ENCODE measurements at regions not wholly inside any gene's neighbourhood (a gene's known extent, or its start where the extent isn't known, plus 50 kb on each side); places are given as distances from the start of the nearest gene placed in this dataset.
A peak's percentile ranks its signal among the peaks of the same experiment; 100 is the strongest.

DNA sequence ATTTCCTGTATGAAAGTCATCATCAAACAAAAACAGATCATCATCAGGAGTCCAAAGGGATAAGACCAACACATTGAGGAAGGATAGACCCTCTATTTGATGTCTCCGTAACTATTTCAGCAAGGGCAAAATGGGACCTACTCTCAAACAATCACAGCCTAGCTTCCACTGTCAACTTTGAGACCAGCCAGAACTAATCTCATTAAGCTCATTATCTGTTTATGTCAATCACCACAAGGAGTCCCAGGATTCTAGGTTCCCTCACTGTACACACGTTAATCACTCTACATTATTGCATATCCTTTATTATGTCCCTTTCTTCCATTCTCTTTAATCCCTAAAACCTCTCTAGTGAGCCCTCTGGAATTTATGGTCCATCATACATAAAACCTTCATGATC is 370.3 kb upstream of the LINC00305 start:
- DNase-seq, result no peak

DNA sequence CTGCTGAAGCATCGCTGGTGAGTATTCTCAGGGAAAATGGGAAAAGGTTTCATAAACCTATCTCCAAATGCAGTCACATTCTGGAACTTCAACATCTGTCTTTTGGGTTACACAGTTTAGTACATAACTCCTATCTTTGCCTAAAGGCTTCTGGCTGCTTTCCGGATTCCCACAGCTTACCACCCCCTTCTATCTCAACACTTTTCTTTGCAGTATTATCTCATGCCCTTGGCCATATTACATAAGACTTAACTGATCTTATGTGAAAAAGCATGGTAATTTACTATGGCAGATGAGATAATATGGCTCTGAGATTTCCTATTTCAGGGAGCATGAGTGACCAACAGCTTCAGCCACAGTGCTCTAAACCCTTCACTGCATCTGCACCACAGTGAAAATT is 369.3 kb upstream of the LINC00305 start:
- no peak for DNase-seq

DNA sequence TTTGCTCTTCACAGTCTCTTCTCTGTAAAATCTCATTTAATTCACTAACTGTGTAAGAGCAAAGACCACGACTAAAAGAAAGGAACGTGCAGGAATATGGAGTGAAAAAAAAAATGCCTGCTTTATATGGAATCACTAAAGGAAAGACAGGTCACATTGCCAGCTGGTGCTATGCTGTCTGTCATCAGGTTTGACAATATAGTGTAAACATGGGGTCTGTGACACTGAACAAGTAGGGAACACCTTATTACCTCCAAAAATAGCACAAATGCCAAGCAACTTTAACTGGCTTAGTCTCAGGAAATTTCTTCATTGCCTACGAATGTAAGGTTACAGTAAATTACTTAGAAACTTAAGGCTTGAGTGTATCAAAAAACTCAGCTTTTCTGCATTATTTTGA is 364.5 kb upstream of the LINC00305 start:
- DNase-seq, result no peak

DNA sequence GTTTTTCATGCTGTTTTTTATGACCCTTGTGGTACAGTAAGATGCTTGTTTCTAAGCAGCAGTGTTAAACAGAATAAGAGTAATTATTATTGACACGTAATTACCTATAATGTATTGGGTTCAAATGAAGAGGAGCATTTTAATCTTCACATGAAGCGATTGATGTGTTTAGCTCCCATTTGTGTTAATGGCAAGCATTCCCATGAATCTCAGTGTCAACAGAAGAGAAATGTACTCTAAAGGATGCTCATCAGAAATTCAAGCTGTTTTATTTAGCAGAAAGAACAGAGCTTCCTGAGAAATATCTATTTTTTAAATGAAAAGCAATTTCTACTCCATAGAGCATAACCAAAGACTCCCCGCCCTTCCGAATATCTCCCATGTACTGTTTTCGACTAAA is 341.3 kb upstream of the LINC00305 start:
- no peak for DNase-seq

DNA sequence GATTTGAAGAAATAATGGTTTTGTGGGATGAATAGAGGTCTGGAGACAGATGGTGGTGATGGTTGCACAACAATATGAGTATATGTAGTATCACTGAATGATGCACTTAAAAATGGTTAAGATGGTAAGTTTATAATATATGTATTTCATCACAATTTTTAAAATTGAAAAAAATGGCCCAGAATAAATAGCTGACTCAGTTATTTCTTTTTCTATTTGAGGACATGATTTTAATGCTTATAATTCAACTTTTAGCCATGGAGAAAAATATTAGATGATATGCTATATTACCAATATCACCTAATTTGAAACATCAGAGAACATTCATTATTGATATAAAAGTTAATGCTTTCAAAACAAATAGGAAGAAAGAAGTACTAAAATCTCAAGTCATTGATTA is 339.8 kb upstream of the LINC00305 start:
- no peak for DNase-seq

DNA sequence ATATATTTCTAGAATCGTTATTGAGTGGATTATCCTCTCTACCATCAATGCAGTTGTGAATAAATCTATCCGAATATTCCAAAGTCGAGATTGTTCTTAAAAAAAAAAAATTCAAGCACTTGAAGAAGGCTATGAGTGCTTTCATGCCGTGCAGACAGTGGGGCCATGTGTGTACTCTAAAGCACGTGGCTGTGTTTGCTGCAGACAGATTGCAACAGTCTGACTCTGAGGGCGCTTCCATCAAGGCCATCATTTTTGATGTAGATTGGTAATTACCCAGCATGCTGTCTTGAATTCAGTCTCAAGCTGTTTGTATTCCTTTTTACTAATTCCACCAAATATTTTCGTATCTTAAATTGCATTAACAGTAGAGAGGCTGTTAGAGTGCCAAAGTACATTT is 325.9 kb upstream of the LINC00305 start:
- peak; percentile 7 for DNase-seq

DNA sequence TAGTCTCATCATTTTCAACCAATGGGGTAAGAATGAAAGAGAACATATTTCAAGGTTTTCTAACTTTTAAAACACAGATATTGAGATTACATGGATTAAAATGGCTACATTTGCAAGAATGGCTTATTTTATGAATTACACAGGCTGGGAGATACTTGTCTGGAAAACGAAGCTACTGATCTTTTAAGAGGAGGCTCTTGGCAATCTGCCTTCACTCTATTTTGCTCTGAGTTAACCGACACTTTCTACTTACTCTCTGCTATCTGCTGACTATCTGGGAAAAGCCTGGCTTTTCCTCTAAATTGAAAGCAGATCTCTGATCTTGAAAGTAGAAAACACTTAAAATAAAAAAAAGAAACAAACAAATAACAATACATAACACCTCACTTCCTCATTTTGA is 325.4 kb upstream of the LINC00305 start:
- peak; percentile 7 for DNase-seq

DNA sequence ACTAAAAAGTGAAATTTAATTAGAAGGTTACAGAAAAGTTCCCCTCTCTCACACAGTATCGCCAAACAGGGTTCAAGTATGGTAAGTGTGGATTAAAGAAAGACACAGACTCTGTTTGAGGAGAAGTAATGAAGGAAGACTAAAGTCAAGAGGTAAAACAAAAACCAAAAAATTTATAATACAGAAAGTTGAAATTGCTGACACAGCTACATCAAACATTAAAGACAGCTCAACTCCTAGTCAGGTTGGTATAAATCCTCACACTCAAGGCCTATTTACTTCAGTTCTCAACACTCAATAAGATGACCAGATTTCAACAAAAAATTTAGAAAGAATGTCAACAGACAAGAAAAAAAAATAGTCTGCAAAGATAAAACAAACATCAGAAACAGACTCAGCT is 300.5 kb upstream of the LINC00305 start:
- DNase-seq, result no peak

DNA sequence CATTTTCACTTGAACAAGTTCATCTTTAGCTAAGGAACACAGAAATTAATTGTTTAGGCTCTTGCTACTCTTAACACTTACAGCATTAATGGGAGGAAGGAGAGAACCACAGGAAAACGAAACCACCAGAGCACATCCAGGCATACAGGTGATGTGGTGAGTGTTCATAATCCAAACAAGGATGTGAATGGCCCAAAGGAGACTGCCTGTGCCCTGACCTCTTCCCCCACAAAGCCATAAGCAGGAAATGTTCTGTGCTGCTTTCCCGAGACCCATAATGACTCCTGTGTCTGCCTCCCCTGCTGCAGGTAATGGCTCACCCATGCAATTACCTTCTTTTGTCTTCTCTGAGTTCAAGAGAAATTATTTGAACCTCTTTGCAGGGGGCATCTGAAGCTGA is 295.9 kb upstream of the LINC00305 start:
- no peak for DNase-seq

DNA sequence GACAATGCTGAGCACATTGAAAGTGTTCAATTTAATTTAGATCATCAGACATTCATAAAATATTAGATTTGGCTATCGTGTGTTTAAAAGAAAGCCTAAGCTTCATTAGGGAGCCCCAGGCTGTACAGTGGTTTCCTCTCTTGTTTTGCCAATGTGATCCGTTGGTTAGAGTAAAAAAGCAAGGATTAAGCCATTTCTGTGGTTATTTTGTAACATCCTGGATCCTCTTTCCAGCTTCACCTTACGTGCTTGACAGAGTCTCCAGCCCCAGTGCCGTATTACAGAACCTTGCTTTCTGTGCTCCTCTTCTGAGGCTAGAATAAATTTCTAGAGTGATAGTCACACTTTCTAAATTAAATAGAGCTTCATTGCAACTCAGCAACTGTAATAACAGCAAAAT is 289.3 kb upstream of the LINC00305 start:
- DNase-seq, result no peak

DNA sequence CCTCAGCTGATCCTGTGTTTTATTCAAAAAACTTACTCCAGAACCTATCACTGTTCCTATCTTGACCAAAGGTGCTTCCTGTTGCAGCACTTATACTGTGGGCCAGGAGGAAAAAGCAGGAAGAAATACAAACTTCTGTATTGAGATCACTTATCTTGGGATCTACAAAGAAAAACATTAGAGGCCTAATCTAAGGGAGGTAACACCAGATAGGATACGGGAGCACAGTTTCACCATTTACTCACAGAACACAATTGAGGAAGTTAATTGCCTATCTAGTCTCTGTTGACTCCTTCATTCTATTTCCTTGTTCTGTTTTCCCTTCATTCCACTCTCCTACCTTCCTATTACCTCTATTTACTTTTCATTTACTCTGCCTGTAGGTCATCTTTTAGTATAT is 287.2 kb upstream of the LINC00305 start:
- no peak for DNase-seq

DNA sequence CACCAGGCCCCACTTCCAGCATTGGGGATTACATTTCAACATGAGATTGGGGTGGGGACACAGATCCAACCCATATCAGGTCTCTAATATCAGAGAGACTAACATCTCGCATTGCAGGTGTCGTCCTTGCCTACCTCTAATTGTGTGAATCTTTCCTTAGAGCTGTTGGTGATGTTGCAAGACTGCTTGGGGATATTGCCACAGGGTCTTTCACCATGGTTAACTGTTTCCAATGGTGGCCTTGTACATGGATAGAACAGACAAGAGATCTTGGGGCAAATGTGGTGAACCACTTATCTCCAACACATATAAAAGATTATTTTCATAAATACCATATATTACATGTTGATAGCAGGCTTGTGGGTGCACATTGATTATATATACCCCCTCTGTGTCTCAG is 270.3 kb upstream of the LINC00305 start:
- DNase-seq, result no peak

DNA sequence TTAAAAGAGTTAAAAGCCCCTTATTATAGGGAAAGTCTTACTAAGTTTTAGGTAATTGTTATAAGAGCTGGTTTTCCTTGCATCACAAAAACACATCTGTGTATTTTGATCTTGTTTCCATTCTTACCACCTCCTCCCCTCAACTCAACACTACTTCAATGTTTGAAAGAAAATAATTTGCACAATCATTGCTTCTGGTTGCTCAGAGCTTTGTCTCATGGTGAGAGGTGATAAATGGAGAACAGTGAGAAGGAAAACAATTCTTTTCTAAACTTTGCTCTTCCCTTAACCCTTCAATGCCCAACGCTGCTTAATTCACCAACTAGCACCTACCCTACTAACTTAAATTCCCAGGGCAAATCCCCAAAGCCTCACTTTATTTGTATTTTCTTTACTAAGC is 268.1 kb upstream of the LINC00305 start:
- DNase-seq, result no peak

DNA sequence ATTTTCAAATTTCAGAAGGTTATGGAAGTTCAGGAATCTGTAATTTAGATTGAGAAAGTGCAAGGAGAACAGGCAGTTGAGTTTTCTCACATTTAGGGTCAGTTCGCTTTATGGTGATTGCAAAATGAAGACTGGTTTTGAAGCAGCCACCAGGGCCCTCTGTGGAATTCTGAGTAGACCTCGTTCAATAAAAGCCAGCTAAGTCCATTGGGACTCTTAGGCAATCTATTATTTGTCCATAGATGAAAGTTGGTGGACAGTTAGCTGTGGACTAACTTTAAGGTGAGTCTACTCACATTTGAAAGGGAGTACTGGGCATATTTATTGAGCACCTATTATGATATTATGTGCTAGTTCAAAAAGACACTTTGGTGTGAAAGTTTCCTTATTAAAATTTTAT is 266.3 kb upstream of the LINC00305 start:
- no peak for DNase-seq

DNA sequence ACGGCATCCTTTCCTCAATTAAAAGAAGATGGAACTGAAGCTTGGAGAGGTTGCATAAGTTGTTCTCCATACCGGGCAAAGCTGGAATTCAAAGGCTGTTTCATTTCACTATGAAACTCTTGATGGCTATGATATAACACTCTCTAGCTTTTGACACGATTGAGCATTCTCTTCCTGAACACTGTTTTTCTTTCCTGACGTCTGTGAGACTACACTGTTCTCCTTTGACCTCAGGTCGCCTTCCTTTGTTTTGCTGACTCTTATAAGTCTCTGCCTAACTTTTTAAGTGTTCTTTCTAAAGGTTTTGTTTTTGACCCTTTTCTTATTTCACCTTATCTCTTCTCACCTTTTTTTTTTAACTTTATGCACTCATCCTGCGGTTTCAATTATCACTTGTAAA is 261.8 kb upstream of the LINC00305 start:
- DNase-seq, result no peak

DNA sequence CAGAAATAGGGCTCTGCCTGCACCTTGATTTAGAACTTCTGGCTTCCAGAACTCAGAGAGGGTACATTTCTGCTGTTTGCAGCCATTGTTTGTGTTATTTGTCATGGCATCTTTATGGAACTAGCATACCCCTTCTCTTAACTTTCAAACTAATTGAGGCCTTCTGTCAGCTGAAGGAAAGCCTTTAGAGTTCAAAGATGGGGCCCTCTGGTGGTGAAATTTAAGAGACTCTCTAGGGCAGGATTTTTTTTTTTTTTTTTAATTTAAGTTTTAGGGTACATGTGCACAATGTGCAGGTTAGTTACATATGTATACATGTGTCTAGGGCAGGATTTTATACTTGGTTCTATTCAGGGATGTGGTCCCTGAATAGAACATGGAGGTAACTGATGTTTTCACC is 260.6 kb upstream of the LINC00305 start:
- peak; percentile 49 for DNase-seq

DNA sequence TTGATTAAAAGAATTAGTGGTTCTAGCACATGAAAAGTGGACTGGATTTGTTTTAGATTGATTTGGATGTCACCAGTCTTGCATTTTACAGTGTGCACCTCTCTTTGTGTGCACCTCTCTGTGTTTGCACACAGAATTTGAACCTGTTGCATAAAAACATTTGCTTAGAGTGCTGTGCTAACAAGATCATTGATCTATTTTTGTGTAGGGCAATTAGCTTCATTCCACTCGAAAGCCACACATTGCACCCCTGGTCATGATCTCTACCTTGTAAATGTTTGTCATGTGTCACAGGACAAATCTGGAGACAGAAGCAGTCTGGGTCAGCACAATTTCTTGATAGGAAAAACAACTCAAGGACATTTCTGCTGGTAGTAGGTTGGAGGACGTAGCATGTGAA is 258.7 kb upstream of the LINC00305 start:
- peak; percentile 44 for DNase-seq

DNA sequence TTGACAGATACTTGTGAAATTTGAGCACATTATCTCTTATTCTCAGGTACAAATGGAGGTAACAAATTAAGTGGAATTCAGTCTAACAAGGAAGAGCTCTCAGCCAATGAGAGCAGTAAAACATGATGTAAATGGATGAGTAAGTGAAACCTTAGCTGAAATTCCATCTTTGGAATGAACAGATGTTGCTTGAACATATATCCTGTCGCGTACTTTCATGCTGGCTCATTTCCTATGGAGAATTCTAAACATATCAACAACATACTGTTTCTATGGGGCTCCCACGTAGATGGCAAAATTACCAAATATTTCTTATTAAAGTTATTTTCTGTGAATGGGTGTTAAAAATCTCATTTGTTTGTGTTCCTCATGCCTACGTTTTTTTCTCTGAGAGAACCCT is 256.3 kb upstream of the LINC00305 start:
- no peak for DNase-seq

DNA sequence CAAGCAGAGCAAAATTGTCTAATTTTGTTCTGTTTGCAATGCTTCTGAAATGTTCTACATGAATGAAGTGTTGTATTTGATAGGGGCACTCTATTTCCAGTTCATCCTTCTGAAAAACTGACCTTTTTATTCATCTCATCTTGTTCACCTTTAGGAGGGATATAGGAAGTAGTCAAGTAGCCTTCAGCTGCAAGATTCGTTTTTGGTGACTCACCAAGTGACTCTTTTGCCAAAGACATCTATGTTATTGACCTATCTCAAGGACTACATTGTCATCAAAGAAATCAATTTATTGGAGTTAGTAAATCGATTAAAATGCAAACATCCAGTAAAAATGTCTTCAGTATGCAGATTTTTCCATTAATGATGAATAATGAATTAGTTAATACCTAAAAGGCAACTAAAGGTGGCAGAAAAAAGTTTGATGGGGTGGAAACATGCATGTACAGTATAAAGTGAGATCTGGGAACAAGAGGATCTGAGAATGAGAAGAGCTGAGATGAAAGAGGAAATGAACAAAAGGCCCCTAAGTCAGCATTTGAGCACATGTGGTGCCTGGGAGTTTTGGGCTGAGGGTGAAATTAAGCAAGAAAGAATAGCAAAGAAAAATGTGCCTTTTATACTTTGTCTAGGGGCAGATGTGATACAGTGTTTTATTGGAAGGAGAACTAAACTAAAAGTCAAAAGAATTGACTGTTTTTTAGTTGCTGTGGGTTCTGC is 255.1 kb upstream of the LINC00305 start:
- DNase-seq, result peak; percentile 53

DNA sequence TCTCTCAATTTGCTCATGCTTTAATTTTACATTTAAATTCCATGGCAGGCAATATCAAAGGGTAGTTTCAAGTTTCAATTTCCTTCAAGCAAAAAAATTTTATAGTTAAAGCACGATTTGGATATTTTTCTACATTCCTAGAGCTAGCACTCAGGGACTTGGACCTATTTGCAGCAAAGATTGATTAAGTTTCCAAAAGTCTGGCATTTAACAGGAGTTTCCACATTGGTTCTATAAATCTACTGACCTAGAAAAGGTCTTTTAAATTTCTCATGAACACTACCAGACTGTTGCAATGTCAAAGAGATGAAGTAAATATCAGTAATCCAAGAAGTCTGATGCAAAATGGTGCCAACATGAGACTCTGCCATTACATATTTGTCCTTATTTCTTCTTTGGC is 253.7 kb upstream of the LINC00305 start:
- no peak for DNase-seq

DNA sequence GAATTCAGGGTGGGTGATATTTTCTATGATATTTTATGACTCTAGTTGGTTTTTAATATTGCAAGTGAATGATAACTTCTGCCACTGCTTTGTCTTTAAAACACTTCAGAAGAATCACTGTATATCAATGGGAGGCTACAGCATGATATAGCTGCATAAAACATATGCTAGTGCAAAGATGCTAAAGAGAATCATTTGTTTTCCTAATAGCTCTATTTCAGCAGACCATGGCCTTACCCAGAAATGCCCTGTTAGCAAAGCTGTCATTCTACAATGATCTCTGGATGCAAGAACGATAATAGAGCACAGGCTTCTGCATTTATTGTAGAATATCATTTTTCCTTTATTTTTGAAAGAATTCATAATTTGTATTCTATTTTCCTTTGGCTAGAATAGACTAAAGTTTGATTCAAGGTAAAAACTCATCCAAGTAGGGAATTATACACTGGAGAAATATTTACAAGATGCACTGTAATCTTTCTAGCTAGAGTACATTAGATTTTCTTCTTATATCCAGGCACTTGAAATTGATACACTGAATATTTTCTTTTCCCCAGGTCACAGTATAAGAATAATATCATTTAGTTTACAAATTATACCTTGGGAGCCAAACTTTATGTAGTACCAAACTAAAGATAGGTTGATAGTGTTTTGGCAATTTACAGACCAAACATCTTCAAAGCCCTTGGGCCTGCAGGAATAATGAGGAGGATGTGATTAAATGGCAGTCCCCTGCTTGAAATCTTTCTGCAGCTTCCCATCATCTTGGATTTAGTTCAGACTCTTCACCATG is 252.6 kb upstream of the LINC00305 start:
- DNase-seq, result no peak

DNA sequence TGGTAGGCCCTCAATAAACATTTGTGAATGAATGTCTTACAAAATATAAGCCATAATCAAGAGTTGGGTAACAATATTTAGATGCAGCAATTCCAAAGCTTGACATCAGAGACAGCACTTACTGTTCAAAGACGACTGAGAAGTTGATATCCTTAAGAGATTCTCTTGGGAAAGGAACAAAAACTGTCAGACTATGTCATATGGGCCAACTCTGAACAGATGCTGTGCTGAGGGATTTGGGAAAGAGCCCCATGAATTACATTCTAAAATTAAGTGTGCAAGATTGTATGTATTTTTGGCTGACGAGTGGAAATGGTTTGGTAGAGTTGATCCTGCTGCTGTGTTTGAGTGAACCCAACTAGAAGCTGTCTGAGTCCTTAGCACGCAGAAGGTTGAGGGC is 250.7 kb upstream of the LINC00305 start:
- no peak for DNase-seq

DNA sequence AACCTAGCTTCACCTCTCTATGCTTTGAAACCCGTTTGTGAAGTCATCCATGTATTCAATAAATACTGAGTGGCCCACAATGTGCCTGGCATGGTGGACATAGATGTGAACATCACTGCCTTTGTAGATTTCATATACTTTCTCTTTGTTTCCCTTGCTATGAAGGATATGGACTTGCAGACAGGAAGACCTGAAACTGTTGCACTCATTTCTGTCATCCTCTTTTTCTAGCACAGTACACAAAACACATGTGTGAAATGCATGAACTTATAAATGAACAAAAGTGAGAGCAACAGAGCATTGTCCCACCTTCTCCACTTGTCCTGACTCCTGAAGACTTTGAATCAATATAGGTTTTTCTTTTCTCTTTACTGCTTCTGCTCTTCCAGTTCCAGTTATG is 249.4 kb upstream of the LINC00305 start:
- DNase-seq, result no peak

DNA sequence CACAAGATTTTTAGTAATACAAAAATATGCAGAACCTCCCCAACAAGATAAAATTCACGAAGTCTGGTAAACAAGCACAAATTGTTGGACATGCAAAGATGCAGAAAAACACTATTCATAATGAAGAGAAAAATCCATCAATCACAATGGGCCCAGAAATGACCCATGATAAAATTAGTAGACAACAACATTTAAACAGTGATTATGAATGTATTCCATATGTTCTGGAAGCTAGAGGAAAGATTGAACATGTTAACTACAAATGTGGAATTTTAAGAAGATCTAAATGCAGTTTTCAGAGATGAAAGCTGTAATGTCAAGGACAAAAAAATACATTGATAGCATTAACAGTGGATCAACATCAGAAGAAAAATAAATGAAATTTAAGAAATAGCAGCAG is 243.3 kb upstream of the LINC00305 start:
- DNase-seq, result no peak

DNA sequence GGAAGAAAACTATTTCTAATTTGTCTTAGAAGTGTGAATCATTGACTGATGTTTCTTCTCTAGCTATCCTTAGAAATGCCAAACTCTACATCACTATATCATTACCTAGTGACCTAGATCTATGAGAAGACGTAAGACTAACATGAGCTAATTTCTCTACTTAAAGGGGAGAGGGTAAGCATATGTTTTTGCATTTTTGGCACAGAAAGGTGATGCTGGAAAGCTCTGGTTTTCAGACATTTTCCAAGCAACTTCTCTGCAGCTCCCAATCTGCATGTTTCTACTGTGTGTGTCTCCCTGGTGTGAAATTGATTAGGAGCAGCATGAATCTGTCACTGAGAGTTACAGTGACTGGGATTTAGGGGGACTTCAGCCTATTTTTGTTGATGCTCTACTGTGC is 235.2 kb upstream of the LINC00305 start:
- no peak for DNase-seq
